IMR-90 (cell line): ENCODE measurements at regions not wholly inside any gene's neighbourhood (a gene's known extent, or its start where the extent isn't known, plus 50 kb on each side); places are given as distances from the start of the nearest gene placed in this dataset.

Source experiments
- ATAC-seq: fragments of 200-7000 bp; cut with Tn5 transposase; 2 replicates; pipeline ENCODE4 v1.9.1; 2020; ENCODE audit warnings: low read depth, mild to moderate bottlenecking, moderate library complexity
- BruUV-seq: library from RNA; stranded (reverse); fragments of 400-500 nt; replicated peaks from 2 replicates; lab custom pipeline; 2021; lab: Mats Ljungman, UMichigan
- CTCF ChIA-PET: fragments of 300-600 bp; formaldehyde crosslinking; extraction: SDS; loops from one replicate; lab custom pipeline; 2021; ENCODE audit warnings: antibody characterized with exemption; lab: Yijun Ruan, JAX
- POLR2A ChIA-PET: fragments of 300-600 bp; sonication (Branson Sonifier 250); formaldehyde crosslinking; loops from one replicate; lab custom pipeline; 2022; ENCODE audit warnings: antibody characterized with exemption; ENCODE audit not compliant: unreplicated experiment; lab: Charles Lee
- DNase-seq: peaks from one replicate; pipeline ENCODE4 v3.0.0; 2013
- H2AFZ ChIP-seq: replicated peaks from 2 replicates; pipeline ENCODE3; 2013; ENCODE audit warnings: low read length, mild to moderate bottlenecking; ENCODE audit not compliant: poor library complexity
- H2AK5ac ChIP-seq: 2 replicates; pipeline ENCODE4 v1.6.1; 2013; ENCODE audit warnings: low read depth, low read length, inconsistent platforms
- H2AK9ac ChIP-seq: replicated peaks from 2 replicates; pipeline ENCODE3; 2013; ENCODE audit warnings: mild to moderate bottlenecking, low read depth, low read length, moderate library complexity; ENCODE audit not compliant: poor library complexity
- H2BK120ac ChIP-seq: 2 replicates; pipeline ENCODE4 v1.6.1; 2013; ENCODE audit warnings: low read depth, low read length, inconsistent platforms
- H2BK15ac ChIP-seq: 3 replicates; pipeline ENCODE4 v1.6.1; 2013; ENCODE audit warnings: low read depth, low read length, inconsistent platforms
- H2BK20ac ChIP-seq: 2 replicates; pipeline ENCODE4 v1.6.1; 2013; ENCODE audit warnings: low read depth, mild to moderate bottlenecking, inconsistent platforms, low read length, moderate library complexity
- H2BK5ac ChIP-seq: 2 replicates; pipeline ENCODE4 v1.6.1; 2013; ENCODE audit warnings: mild to moderate bottlenecking, low read depth, low read length, inconsistent platforms; ENCODE audit not compliant: poor library complexity, severe bottlenecking
- H3K14ac ChIP-seq: replicated peaks from 2 replicates; pipeline ENCODE4 v1.6.1; 2013; ENCODE audit warnings: low read depth, low read length, inconsistent platforms
- H3K18ac ChIP-seq: 2 replicates; pipeline ENCODE4 v1.6.1; 2013; ENCODE audit warnings: low read depth, low read length, control low read depth
- H3K23ac ChIP-seq: 2 replicates; pipeline ENCODE4 v1.6.1; 2013; ENCODE audit warnings: low read depth, low read length, inconsistent platforms
- H3K27ac ChIP-seq: 2 replicates; pipeline ENCODE4 v1.5.1; 2013; ENCODE audit warnings: mild to moderate bottlenecking, control low read depth, low read length; ENCODE audit not compliant: insufficient read depth
- H3K27me3 ChIP-seq: 2 replicates; pipeline ENCODE4 v1.6.1; 2013; ENCODE audit warnings: low read length; ENCODE audit not compliant: control insufficient read depth, insufficient read depth
- H3K36me3 ChIP-seq: 2 replicates; pipeline ENCODE4 v1.6.1; 2013; ENCODE audit warnings: low read length, mixed read lengths; ENCODE audit not compliant: control insufficient read depth, insufficient read depth
- H3K4ac ChIP-seq: 2 replicates; pipeline ENCODE4 v1.6.1; 2013; ENCODE audit warnings: low read depth, low read length, inconsistent platforms
- H3K4me1 ChIP-seq: 2 replicates; pipeline ENCODE4 v1.6.1; 2013; ENCODE audit warnings: low read length, mixed read lengths; ENCODE audit not compliant: control insufficient read depth, insufficient read depth
- H3K4me2 ChIP-seq: 2 replicates; pipeline ENCODE4 v1.6.1; 2013; ENCODE audit warnings: low read depth, mild to moderate bottlenecking, control low read depth, low read length, moderate library complexity
- H3K4me3 ChIP-seq: 2 replicates; pipeline ENCODE4 v1.5.1; 2013; ENCODE audit warnings: low read depth, mild to moderate bottlenecking, control low read depth, low read length, moderate library complexity; ENCODE audit not compliant: insufficient read depth
- H3K56ac ChIP-seq: 2 replicates; pipeline ENCODE4 v1.6.1; 2013; ENCODE audit warnings: low read length, inconsistent platforms; ENCODE audit not compliant: insufficient read depth; ENCODE audit errors: extremely low read depth
- H3K79me1 ChIP-seq, 2 experiments: 2 replicates each; pipeline ENCODE4 v1.6.1; 2013; ENCODE audit warnings: low read length in 2 of 2, inconsistent platforms in 1 of 2, low read depth in 1 of 2
- H3K9ac ChIP-seq: 2 replicates; pipeline ENCODE4 v1.6.1; 2013; ENCODE audit warnings: low read depth, low read length, control low read depth
- H3K9me1 ChIP-seq: 2 replicates; pipeline ENCODE4 v1.6.1; 2013; ENCODE audit warnings: low read length, inconsistent platforms; ENCODE audit not compliant: insufficient read depth
- H3K9me3 ChIP-seq: 2 replicates; pipeline ENCODE4 v1.6.1; 2013; ENCODE audit warnings: low read length; ENCODE audit not compliant: control insufficient read depth, insufficient read depth
- H4K20me1 ChIP-seq: 2 replicates; pipeline ENCODE4 v1.6.1; 2013; ENCODE audit warnings: low read length, inconsistent platforms; ENCODE audit not compliant: insufficient read depth
- H4K5ac ChIP-seq: 2 replicates; pipeline ENCODE4 v1.6.1; 2013; ENCODE audit warnings: mild to moderate bottlenecking, low read depth, low read length, control low read depth
- H4K8ac ChIP-seq, 2 experiments: 2 replicates each; pipeline ENCODE4 v1.6.1; 2013; ENCODE audit warnings: low read depth in 2 of 2, low read length in 2 of 2, control low read depth in 1 of 2, inconsistent platforms in 1 of 2
- H4K91ac ChIP-seq: 2 replicates; pipeline ENCODE4 v1.6.1; 2013; ENCODE audit warnings: low read depth, low read length, inconsistent platforms; ENCODE audit not compliant: insufficient read depth
- BHLHE40 ChIP-seq: fragments of 150-350 bp; IDR thresholded peaks from 2 replicates; pipeline ENCODE4 v1.6.1; 2016; ENCODE audit warnings: mild to moderate bottlenecking, low read depth, low read length
- ELK1 ChIP-seq: fragments of 150-350 bp; IDR thresholded peaks from 2 replicates; pipeline ENCODE4 v1.6.1; 2016; ENCODE audit warnings: low read depth, mild to moderate bottlenecking, low read length, moderate library complexity, borderline replicate concordance
- FOS ChIP-seq: fragments of 150-350 bp; IDR thresholded peaks from 2 replicates; pipeline ENCODE4 v1.6.1; 2016; ENCODE audit warnings: low read depth, low read length
- RAD21 ChIP-seq: IDR thresholded peaks from 2 replicates; pipeline ENCODE4 v1.6.1; 2012; ENCODE audit warnings: low read length, improper control_type of control experiment
- WGBS, 2 experiments: methylation state at CpG; one replicate each; pipeline versions ENCODE4 v1.1.5 to v1.1.7; 2013; ENCODE audit warnings: missing lambda C conversion rate in 2 of 2; ENCODE audit not compliant: insufficient read length in 1 of 2; ENCODE audit errors: extremely low coverage in 2 of 2; 5-methylcytosine and 5-hydroxymethylcytosine counted together
- dilution Hi-C: fragments of 300-500 bp; cut with HindIII; formaldehyde crosslinking; loops from one replicate; pipeline ENCODE4 v1.14.3; 2018; ENCODE audit warnings: low sequenced_read_pairs; ENCODE audit not compliant: unreplicated experiment
- in situ Hi-C: fragments of 300-500 bp; cut with MboI; formaldehyde crosslinking; loops from 3 replicates; pipeline ENCODE4 v1.14.3; 2019; ENCODE audit warnings: low sequenced_read_pairs, inconsistent platforms, mixed read lengths
- intact Hi-C: fragments of 100-400 bp; cut with micrococcal nuclease; formaldehyde crosslinking; loops from 2 replicates; pipeline ENCODE4 v1.10.0; 2022

GRCh38 chr11:109796253-109796652, 296.9 kb upstream of the ZC3H12C start:
- Histone ChIP-seq H3K14ac (no peak overlapping the region), H3K4me1 (no peaks in the 10 kb centered on the region), H2AFZ (no peak overlapping the region), H3K9me1 (no peaks in the 10 kb centered on the region), H3K27ac (no peak overlapping the region), H2BK20ac (peak overlapping the region; percentile 3; the same call in 1 of the 2 replicates), H4K5ac (no peak overlapping the region), H3K9me3 (no peaks in the 10 kb centered on the region), H4K91ac (no peak overlapping the region), H4K8ac (no peak overlapping the region), H2BK15ac (no peak overlapping the region), H3K4me2 (no peak overlapping the region), H3K79me1 (no peaks in the 10 kb centered on the region), H4K20me1 (no peaks in the 10 kb centered on the region), H2AK9ac (no peak overlapping the region), H2BK5ac (no peak overlapping the region), H2AK5ac (no peak overlapping the region), H3K4ac (no peak overlapping the region), H3K23ac (no peak overlapping the region), H2BK120ac (no peak overlapping the region), H3K27me3 (no peaks in the 10 kb centered on the region), H3K9ac (no peak overlapping the region), H3K18ac (no peak overlapping the region), H3K56ac (no peak overlapping the region), H3K36me3 (no peaks in the 10 kb centered on the region), H3K4me3 (no peak overlapping the region)
- dilution Hi-C loops = no loop called here
- POLR2A ChIA-PET = no interaction called here
- no TSS peak for BruUV-seq
- no peak for ATAC-seq
- intact Hi-C loops = no loop called here
- in situ Hi-C loops = no loop called here
- CTCF ChIA-PET = no interaction called here
- WGBS, 2 experiments = no CpG with 5 or more reads among the region's 2 CpGs
- TF ChIP-seq ELK1 (no peak), RAD21 (no peak), FOS (no peak), BHLHE40 (no peak)
- DNase-seq = no peak
